ENCODE measurements at regions not wholly inside any gene's neighbourhood (a gene's known extent, or its start where the extent isn't known, plus 50 kb on each side); places are given as distances from the start of the nearest gene placed in this dataset.

DNA sequence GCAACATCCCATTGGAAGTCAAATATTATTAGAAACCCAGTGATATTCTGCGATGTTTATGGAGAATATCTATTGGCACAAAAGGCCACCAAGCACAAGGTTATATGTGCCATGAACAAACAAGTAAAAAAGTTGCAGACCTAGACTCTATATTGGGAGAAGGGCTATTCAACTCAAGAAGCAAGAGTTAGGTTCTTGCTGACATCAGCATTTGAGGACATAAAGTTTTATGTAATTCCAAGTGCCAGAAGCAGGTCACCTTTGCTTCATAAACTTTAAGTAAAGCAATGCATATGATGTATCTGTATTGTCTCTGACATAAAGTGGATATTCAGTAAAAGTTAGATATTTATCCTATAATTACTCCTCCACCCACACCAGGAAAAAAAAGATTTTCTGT, 71.1 kb downstream of the MAGEB10 start:
- TF ChIP-seq POLR2AphosphoS5 (IDR thresholded peaks at IDR 0.05; ENCODE audit: low read depth, low read length) (no peak), POLR2A (IDR thresholded peaks at IDR 0.05; ENCODE audit: low read depth, low read length) (no peak), TAF1 (IDR thresholded peaks at IDR 0.05; ENCODE audit: low read depth, low read length) (no peak), SPI1 (IDR thresholded peaks at IDR 0.05; ENCODE audit: low read depth, low read length) (no peak), POU2F2 (IDR thresholded peaks at IDR 0.05; ENCODE audit: low read depth, low read length) (no peak)
